Mesothelial cell of epicardium (in vitro differentiated cells): ENCODE measurements at regions not wholly inside any gene's neighbourhood (a gene's known extent, or its start where the extent isn't known, plus 50 kb on each side); places are given as distances from the start of the nearest gene placed in this dataset.

Experiments
- DNase-seq, 2 experiments: peaks; one replicate each; pipeline ENCODE4 v3.0.0; 2021; ENCODE audit warnings: low spot score in 2 of 2; ENCODE audit not compliant: unreplicated experiment in 2 of 2
- H3K27ac Mint-ChIP-seq: 2 replicates; pipeline ENCODE4 v1.8.0; 2021; ENCODE audit warnings: mixed read lengths
- H3K27me3 Mint-ChIP-seq: 2 replicates; pipeline ENCODE4 v1.8.0; 2021; ENCODE audit warnings: low read depth, mixed read lengths
- H3K36me3 Mint-ChIP-seq: 2 replicates; pipeline ENCODE4 v1.8.0; 2021; ENCODE audit warnings: mixed read lengths
- H3K4me1 Mint-ChIP-seq: 2 replicates; pipeline ENCODE4 v1.8.0; 2021; ENCODE audit warnings: mixed read lengths
- H3K4me3 Mint-ChIP-seq: 2 replicates; pipeline ENCODE4 v1.8.0; 2021; ENCODE audit warnings: mild to moderate bottlenecking, moderate library complexity, mixed read lengths
- H3K9me3 Mint-ChIP-seq: 2 replicates; pipeline ENCODE4 v1.8.0; 2021; ENCODE audit warnings: mixed read lengths
- CTCF ChIP-seq: fragments of 200-600 bp; sonication (generic); IDR thresholded peaks from one replicate; pipeline ENCODE4 v1.5.0; 2021; ENCODE audit warnings: antibody characterized with exemption; ENCODE audit not compliant: unreplicated experiment

- no peak overlapping the region for H3K4me3 Mint-ChIP-seq
- no peak overlapping the region for H3K27ac Mint-ChIP-seq
- peaks cover 4% of the 10 kb centered on the region for H3K4me1 Mint-ChIP-seq
- no peak for TF ChIP-seq CTCF
- H3K36me3 Mint-ChIP-seq = peaks cover 16% of the 10 kb centered on the region
- H3K9me3 Mint-ChIP-seq = peaks cover 32% of the 10 kb centered on the region
- H3K27me3 Mint-ChIP-seq = no peaks in the 10 kb centered on the region
- no peak for DNase-seq
Measured at GRCh38 chr6:22794844-22795243, 225.5 kb downstream of the HDGFL1 start.

GRCh38 chr6:22800451-22800850, 231.1 kb downstream of the HDGFL1 start:
- Mint-ChIP-seq H3K36me3 (peaks cover 4% of the 10 kb centered on the region), H3K27me3 (no peaks in the 10 kb centered on the region), H3K4me1 (no peaks in the 10 kb centered on the region), H3K27ac (no peak overlapping the region), H3K4me3 (no peak overlapping the region), H3K9me3 (peaks cover 17% of the 10 kb centered on the region)
- no peak for TF ChIP-seq CTCF
- no peak for DNase-seq

- DNase-seq = no peak
- no peak overlapping the region for H3K4me3 Mint-ChIP-seq
- peaks cover 13% of the 10 kb centered on the region for H3K4me1 Mint-ChIP-seq
- H3K27me3 Mint-ChIP-seq = no peaks in the 10 kb centered on the region
- peaks cover 7% of the 10 kb centered on the region for H3K9me3 Mint-ChIP-seq
- H3K27ac Mint-ChIP-seq = no peak overlapping the region
- TF ChIP-seq CTCF = no peak
- no peaks in the 10 kb centered on the region for H3K36me3 Mint-ChIP-seq
Measured at GRCh38 chr6:22801831-22802230, 232.5 kb downstream of the HDGFL1 start.

GRCh38 chr6:22804620-22805261, 235.4 kb downstream of the HDGFL1 start:
- no peak for TF ChIP-seq CTCF
- Mint-ChIP-seq H3K4me3 (no peak overlapping the region), H3K27me3 (no peaks in the 10 kb centered on the region), H3K36me3 (no peaks in the 10 kb centered on the region), H3K9me3 (peaks cover 7% of the 10 kb centered on the region), H3K4me1 (peaks cover 29% of the 10 kb centered on the region), H3K27ac (no peak overlapping the region)
- no peak for DNase-seq

GRCh38 chr6:22807261-22807660, 237.9 kb downstream of the HDGFL1 start:
- H3K27ac Mint-ChIP-seq = no peak overlapping the region
- peaks cover 7% of the 10 kb centered on the region for H3K9me3 Mint-ChIP-seq
- H3K36me3 Mint-ChIP-seq = no peaks in the 10 kb centered on the region
- no peaks in the 10 kb centered on the region for H3K27me3 Mint-ChIP-seq
- H3K4me1 Mint-ChIP-seq = peaks cover 29% of the 10 kb centered on the region
- no peak overlapping the region for H3K4me3 Mint-ChIP-seq
- TF ChIP-seq CTCF = no peak
- DNase-seq = no peak

GRCh38 chr6:22807818-22808217, 238.5 kb downstream of the HDGFL1 start:
- H3K4me1 Mint-ChIP-seq = peaks cover 29% of the 10 kb centered on the region
- H3K4me3 Mint-ChIP-seq = no peak overlapping the region
- no peak for TF ChIP-seq CTCF
- H3K36me3 Mint-ChIP-seq = no peaks in the 10 kb centered on the region
- peaks cover 4% of the 10 kb centered on the region for H3K9me3 Mint-ChIP-seq
- H3K27ac Mint-ChIP-seq = no peak overlapping the region
- no peak for DNase-seq
- no peaks in the 10 kb centered on the region for H3K27me3 Mint-ChIP-seq
